Caco-2 (cell line): ENCODE measurements at regions not wholly inside any gene's neighbourhood (a gene's known extent, or its start where the extent isn't known, plus 50 kb on each side); places are given as distances from the start of the nearest gene placed in this dataset.

ENCODE experiments used
- BruUV-seq: library from RNA; stranded (reverse); fragments of 400-500 nt; replicated peaks from 2 replicates; lab custom pipeline; 2021; lab: Mats Ljungman, UMichigan
- CTCF ChIA-PET: fragments of 300-600 bp; sonication (Branson Sonifier 250); formaldehyde crosslinking; loops from one replicate; lab custom pipeline; 2022; ENCODE audit warnings: antibody characterized with exemption; lab: Charles Lee
- POLR2A ChIA-PET: fragments of 300-600 bp; sonication (Branson Sonifier 250); formaldehyde crosslinking; loops from one replicate; lab custom pipeline; 2022; ENCODE audit warnings: antibody characterized with exemption; lab: Charles Lee
- DNase-seq, 2 experiments: peaks; one replicate each; pipeline versions ENCODE4 v3.0.0 to v3.0.0-alpha.2; 2020 to 2022
- H3K27me3 ChIP-seq: replicated peaks from 2 replicates; pipeline ENCODE4 v1.6.0; 2011; ENCODE audit warnings: low read length; ENCODE audit not compliant: control insufficient read depth, insufficient read depth
- H3K36me3 ChIP-seq: 2 replicates; pipeline ENCODE4 v1.5.1; 2011; ENCODE audit warnings: low read length; ENCODE audit not compliant: control insufficient read depth, insufficient read depth
- H3K4me1 ChIP-seq: fragments of 250-450 bp; sonication (Bioruptor Pico); 2 replicates; pipeline ENCODE4 v1.5.1; 2020; ENCODE audit warnings: mild to moderate bottlenecking
- H3K4me3 ChIP-seq: 2 replicates; pipeline ENCODE4 v1.5.1; 2011; ENCODE audit warnings: low read depth, mild to moderate bottlenecking, control low read depth, low read length
- H3K9me3 ChIP-seq: fragments of 250-450 bp; sonication (Bioruptor Pico); 2 replicates; pipeline ENCODE4 v1.5.1; 2020; ENCODE audit warnings: mild to moderate bottlenecking, moderate library complexity
- H3K27ac Mint-ChIP-seq: one replicate; pipeline ENCODE4 v1.8.0; 2022; ENCODE audit warnings: mixed read lengths; ENCODE audit not compliant: unreplicated experiment
- H3K27me3 Mint-ChIP-seq: one replicate; pipeline ENCODE4 v1.8.0; 2022; ENCODE audit warnings: mixed read lengths; ENCODE audit not compliant: insufficient read depth, unreplicated experiment
- H3K36me3 Mint-ChIP-seq: one replicate; pipeline ENCODE4 v1.8.0; 2022; ENCODE audit warnings: mild to moderate bottlenecking, mixed read lengths; ENCODE audit not compliant: insufficient read depth, unreplicated experiment
- H3K4me1 Mint-ChIP-seq: one replicate; pipeline ENCODE4 v1.8.0; 2022; ENCODE audit warnings: low read depth, mixed read lengths; ENCODE audit not compliant: unreplicated experiment
- H3K4me3 Mint-ChIP-seq: one replicate; pipeline ENCODE4 v1.8.0; 2022; ENCODE audit warnings: mild to moderate bottlenecking, moderate library complexity, mixed read lengths; ENCODE audit not compliant: unreplicated experiment
- H3K9me3 Mint-ChIP-seq: one replicate; pipeline ENCODE4 v1.8.0; 2022; ENCODE audit warnings: mixed read lengths; ENCODE audit not compliant: unreplicated experiment
- CTCF ChIP-seq, 2 experiments: fragments of 200-600 bp in 1 of 2; IDR thresholded peaks; 1 replicate in 1 of 2; 2 replicates in 1 of 2; pipeline versions ENCODE4 v1.5.1 to v1.8.0; 2011 to 2022; ENCODE audit warnings: antibody characterized with exemption in 1 of 2, control low read depth in 1 of 2, inconsistent platforms in 1 of 2, low read depth in 1 of 2, low read length in 1 of 2, mild to moderate bottlenecking in 1 of 2, moderate library complexity in 1 of 2; ENCODE audit not compliant: insufficient read depth in 1 of 2, severe bottlenecking in 1 of 2, unreplicated experiment in 1 of 2
- intact Hi-C: fragments of 100-400 bp; cut with micrococcal nuclease; formaldehyde crosslinking; loops from one replicate; pipeline ENCODE4 v1.10.0; 2022; ENCODE audit not compliant: unreplicated experiment

DNA sequence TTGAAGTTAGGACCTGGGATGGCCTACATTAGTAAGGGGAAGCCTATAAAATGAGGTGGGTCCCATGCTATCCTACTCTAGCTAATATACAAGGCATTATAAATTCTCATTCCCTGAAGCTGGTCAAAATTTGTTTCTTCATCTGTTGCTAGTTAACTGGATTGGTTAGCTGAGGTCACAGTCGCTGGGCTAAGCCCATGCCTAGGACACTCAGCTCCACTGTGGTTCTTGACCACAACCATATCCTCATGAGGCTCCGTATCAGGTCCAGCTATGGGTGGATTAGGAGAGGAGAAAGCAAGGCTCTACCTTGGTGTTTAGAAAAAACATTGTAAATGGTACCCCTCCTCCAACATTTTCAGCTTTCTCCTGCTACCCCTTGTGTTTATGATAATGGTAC is 52.8 kb upstream of the RAI14 start:
- no peaks in the 10 kb centered on the region for H3K36me3 ChIP-seq
- no peak overlapping the region for H3K27ac Mint-ChIP-seq
- no peaks in the 10 kb centered on the region for H3K9me3 Mint-ChIP-seq
- no peak overlapping the region for H3K4me3 ChIP-seq
- H3K9me3 ChIP-seq, result no peaks in the 10 kb centered on the region
- H3K27me3 ChIP-seq, result no peaks in the 10 kb centered on the region
- intact Hi-C loops, result no loop called here
- no peak for TF ChIP-seq CTCF (IDR thresholded peaks at IDR 0.05; ENCODE audit: insufficient read depth in 1 of 2, low read depth in 1 of 2, low read length in 1 of 2, severe bottlenecking in 1 of 2, unreplicated experiment in 1 of 2)
- no peaks in the 10 kb centered on the region for H3K27me3 Mint-ChIP-seq
- H3K4me1 ChIP-seq, result no peaks in the 10 kb centered on the region
- no peaks in the 10 kb centered on the region for H3K36me3 Mint-ChIP-seq
- no peak for DNase-seq
- POLR2A ChIA-PET, result no interaction called here
- peaks cover 6% of the 10 kb centered on the region for H3K4me1 Mint-ChIP-seq
- CTCF ChIA-PET, result no interaction called here
- H3K4me3 Mint-ChIP-seq, result no peak overlapping the region
- no TSS peak for BruUV-seq

DNA sequence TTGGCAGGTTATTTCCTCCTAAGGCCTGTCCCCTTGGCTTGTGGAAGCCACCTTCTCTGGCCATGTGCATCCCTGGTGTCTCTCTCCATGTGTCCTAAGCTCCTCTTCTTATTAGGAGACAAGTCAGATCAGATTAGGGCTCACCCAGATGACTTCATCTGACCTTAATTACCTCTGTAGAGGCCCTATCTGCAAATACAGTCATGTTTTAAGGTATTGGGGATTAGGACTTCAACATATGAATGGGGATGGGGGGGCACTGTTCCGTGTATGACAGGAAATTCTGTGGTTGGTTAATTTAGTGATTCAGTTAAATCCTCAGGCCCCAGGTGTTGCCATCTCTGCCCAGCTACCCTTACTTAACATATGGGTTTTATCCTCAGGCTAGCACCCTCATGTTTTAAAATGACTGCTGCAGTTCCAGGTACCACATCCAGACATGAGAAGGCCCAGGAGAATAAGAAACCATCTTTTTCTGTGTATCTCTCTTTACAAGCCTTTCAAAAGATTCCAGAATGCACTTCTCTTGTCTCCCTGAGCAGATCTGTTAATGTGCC is 51.9 kb upstream of the RAI14 start:
- Mint-ChIP-seq H3K4me3 (no peak overlapping the region), H3K27ac (no peak overlapping the region), H3K4me1 (peaks cover 6% of the 10 kb centered on the region), H3K36me3 (no peaks in the 10 kb centered on the region), H3K9me3 (no peaks in the 10 kb centered on the region), H3K27me3 (no peaks in the 10 kb centered on the region)
- CTCF ChIA-PET, result interaction anchor here (0.6 kb wide), 1 partner anchor 128 kb away, joined by 4 read pairs; no protein-coding TSS in a partner anchor
- POLR2A ChIA-PET, result no interaction called here
- TF ChIP-seq CTCF (IDR thresholded peaks at IDR 0.05; ENCODE audit: insufficient read depth in 1 of 2, low read depth in 1 of 2, low read length in 1 of 2, severe bottlenecking in 1 of 2, unreplicated experiment in 1 of 2), result no peak
- intact Hi-C loops, result no loop called here
- no peaks in the 10 kb centered on the region for H3K27me3 ChIP-seq
- no peak overlapping the region for H3K4me3 ChIP-seq
- H3K36me3 ChIP-seq, result no peaks in the 10 kb centered on the region
- H3K4me1 ChIP-seq, result no peaks in the 10 kb centered on the region
- DNase-seq, result no peak
- BruUV-seq, result no TSS peak
- H3K9me3 ChIP-seq, result no peaks in the 10 kb centered on the region

- POLR2A ChIA-PET, result no interaction called here
Measured at GRCh38 chr5:34606101-34606500, 50.0 kb upstream of the RAI14 start.

More at GRCh38 chr5:34606101-34606500, 50.0 kb upstream of the RAI14 start:
- Histone ChIP-seq H3K4me3 (no peak overlapping the region), H3K9me3 (no peaks in the 10 kb centered on the region), H3K27me3 (no peaks in the 10 kb centered on the region), H3K36me3 (no peaks in the 10 kb centered on the region), H3K4me1 (no peaks in the 10 kb centered on the region)
- H3K27ac Mint-ChIP-seq, result no peak overlapping the region
- intact Hi-C loops, result no loop called here
- no TSS peak for BruUV-seq
- no peak for TF ChIP-seq CTCF (IDR thresholded peaks at IDR 0.05; ENCODE audit: insufficient read depth in 1 of 2, low read depth in 1 of 2, low read length in 1 of 2, severe bottlenecking in 1 of 2, unreplicated experiment in 1 of 2)
- CTCF ChIA-PET, result no interaction called here
- H3K9me3 Mint-ChIP-seq, result no peaks in the 10 kb centered on the region
- DNase-seq, result no peak
- no peaks in the 10 kb centered on the region for H3K36me3 Mint-ChIP-seq
- H3K4me1 Mint-ChIP-seq, result peaks cover 11% of the 10 kb centered on the region
- H3K4me3 Mint-ChIP-seq, result no peak overlapping the region
- no peaks in the 10 kb centered on the region for H3K27me3 Mint-ChIP-seq
